Colon (tissue), 2 donors: ENCODE measurements at regions not wholly inside any gene's neighbourhood (a gene's known extent, or its start where the extent isn't known, plus 50 kb on each side); places are given as distances from the start of the nearest gene placed in this dataset.
"Not testable (repeated sequence)": the region's sequence is repeated elsewhere in the genome, so short reads cannot be mapped to it uniquely, and the experiment has no call there.

ENCODE experiments used
- FAIRE-seq: peaks from 2 replicates; lab custom pipeline; 2012; peaks lifted over from hg19 to GRCh38; lab: Jason Lieb, UNC
- donor health status: control.
- donor health status: control.

GRCh38 chr5:60488466-60489130 lies 211.4 kb downstream of the DEPDC1B start:
- FAIRE-seq, result no peak

GRCh38 chr5:60487885-60488442 lies 212.0 kb downstream of the DEPDC1B start:
- no peak for FAIRE-seq

- FAIRE-seq, result no peak
Observed at GRCh38 chr5:60487476-60487875, 212.5 kb downstream of the DEPDC1B start.

- no peak for FAIRE-seq
Observed at GRCh38 chr5:60485361-60485760, 214.6 kb downstream of the DEPDC1B start.

GRCh38 chr5:60483050-60483449 lies 216.9 kb downstream of the DEPDC1B start:
- no peak for FAIRE-seq

GRCh38 chr5:60482301-60482700 lies 217.7 kb downstream of the DEPDC1B start:
- no peak for FAIRE-seq

- FAIRE-seq, result no peak
Observed at GRCh38 chr5:60479542-60479941, 220.4 kb downstream of the DEPDC1B start.

GRCh38 chr5:60477849-60478248 lies 222.1 kb downstream of the DEPDC1B start:
- no peak for FAIRE-seq

- FAIRE-seq, result no peak
Observed at GRCh38 chr5:60473654-60474053, 226.3 kb downstream of the DEPDC1B start.

- FAIRE-seq, result not testable (repeated sequence)
Observed at GRCh38 chr5:60473027-60473426, 226.9 kb downstream of the DEPDC1B start.

GRCh38 chr5:60470881-60471280 lies 229.1 kb downstream of the DEPDC1B start:
- no peak for FAIRE-seq

GRCh38 chr5:60469286-60469685 lies 230.7 kb downstream of the DEPDC1B start:
- FAIRE-seq, result no peak

- no peak for FAIRE-seq
Observed at GRCh38 chr5:60463179-60463868, 236.6 kb downstream of the DEPDC1B start.

- no peak for FAIRE-seq
Observed at GRCh38 chr5:60458666-60459065, 241.3 kb downstream of the DEPDC1B start.

GRCh38 chr5:60457233-60457632 lies 242.7 kb downstream of the DEPDC1B start:
- FAIRE-seq, result no peak

- FAIRE-seq, result no peak
Observed at GRCh38 chr5:60455589-60455988, 244.4 kb downstream of the DEPDC1B start.

- FAIRE-seq, result not testable (repeated sequence)
Observed at GRCh38 chr5:60454277-60454676, 245.7 kb downstream of the DEPDC1B start.

- no peak for FAIRE-seq
Observed at GRCh38 chr5:60453186-60453976, 246.6 kb downstream of the DEPDC1B start.

- FAIRE-seq, result no peak
Observed at GRCh38 chr5:60448600-60448999, 251.4 kb downstream of the DEPDC1B start.

GRCh38 chr5:60447488-60447920 lies 252.5 kb downstream of the DEPDC1B start:
- FAIRE-seq, result no peak

GRCh38 chr5:60446917-60447316 lies 253.0 kb downstream of the DEPDC1B start:
- no peak for FAIRE-seq

- FAIRE-seq, result no peak
Observed at GRCh38 chr5:60445921-60446320, 254.0 kb downstream of the DEPDC1B start.

- no peak for FAIRE-seq
Observed at GRCh38 chr5:60445427-60445826, 254.5 kb downstream of the DEPDC1B start.
